GM18508 (cell line): ENCODE measurements at regions not wholly inside any gene's neighbourhood (a gene's known extent, or its start where the extent isn't known, plus 50 kb on each side); places are given as distances from the start of the nearest gene placed in this dataset.

Source experiments
- ATAC-seq: cut with Tn5 transposase; IDR thresholded peaks from one replicate; pipeline ENCODE4 v1.9.1; 2021; ENCODE audit warnings: moderate number of reproducible peaks; ENCODE audit not compliant: insufficient read depth, unreplicated experiment

DNA sequence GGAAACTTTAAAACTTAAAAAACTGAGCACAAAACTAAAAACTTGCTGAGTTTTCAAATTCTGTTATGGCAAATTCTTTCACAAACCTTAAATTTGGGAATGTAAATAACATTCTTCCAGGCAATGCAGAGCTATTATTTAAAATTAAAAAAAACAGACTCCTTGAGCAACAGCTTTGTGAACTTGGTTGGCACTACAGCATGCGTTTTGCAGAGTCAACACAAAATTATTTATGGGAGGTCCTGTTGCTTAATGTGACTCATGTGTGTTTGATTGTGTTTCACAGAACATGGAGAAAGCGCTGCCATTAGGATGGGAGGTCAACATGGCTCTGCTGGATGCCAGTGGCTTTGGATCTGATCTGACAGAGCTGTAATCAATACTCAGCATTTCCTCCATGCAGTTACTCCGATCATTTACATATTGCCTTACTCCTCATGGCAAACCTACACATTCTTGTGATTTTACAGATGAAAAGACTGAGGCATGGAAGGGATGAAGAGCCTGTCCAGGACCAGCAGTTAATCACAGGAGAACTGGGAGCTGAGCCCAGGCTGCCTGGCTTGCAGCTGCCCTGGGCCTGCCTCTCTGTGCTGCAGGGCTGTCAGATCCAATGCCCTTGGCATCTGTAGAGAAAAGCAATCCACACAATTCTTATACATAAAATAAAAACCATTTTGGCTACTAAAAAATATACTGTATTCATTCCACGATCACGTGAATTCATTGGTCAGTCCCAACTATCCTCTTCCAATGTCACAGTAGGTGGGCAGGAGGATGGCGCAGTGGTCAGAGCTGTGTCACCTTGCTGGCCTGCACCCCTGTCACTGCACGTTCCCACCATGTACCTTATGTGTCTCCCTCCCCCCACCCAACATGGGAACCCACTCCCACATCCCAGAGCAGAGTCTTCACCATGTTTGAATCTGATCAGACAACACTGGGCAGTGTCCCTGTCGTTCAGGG lies 200.9 kb downstream of the CXCL12 start:
- no peak for ATAC-seq

DNA sequence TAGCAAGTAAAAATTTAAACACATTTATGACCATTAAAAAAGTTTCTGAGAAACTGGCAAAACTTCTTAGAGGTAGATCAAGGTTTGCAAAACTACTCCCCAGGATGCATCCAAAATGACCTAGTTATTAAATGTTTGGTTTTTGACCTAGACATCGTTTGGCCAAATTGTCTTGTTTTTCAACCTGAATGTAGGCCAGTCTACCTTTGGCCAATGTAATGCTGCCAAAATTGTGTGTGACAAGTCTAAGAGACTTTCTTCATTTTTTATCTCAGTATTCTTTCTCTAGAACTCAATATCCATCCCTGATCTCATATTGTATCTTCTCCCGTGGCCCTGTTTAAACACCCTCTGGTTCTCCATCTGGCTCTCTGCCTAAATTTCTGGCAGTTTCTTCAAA lies 202.0 kb downstream of the CXCL12 start:
- no peak for ATAC-seq

DNA sequence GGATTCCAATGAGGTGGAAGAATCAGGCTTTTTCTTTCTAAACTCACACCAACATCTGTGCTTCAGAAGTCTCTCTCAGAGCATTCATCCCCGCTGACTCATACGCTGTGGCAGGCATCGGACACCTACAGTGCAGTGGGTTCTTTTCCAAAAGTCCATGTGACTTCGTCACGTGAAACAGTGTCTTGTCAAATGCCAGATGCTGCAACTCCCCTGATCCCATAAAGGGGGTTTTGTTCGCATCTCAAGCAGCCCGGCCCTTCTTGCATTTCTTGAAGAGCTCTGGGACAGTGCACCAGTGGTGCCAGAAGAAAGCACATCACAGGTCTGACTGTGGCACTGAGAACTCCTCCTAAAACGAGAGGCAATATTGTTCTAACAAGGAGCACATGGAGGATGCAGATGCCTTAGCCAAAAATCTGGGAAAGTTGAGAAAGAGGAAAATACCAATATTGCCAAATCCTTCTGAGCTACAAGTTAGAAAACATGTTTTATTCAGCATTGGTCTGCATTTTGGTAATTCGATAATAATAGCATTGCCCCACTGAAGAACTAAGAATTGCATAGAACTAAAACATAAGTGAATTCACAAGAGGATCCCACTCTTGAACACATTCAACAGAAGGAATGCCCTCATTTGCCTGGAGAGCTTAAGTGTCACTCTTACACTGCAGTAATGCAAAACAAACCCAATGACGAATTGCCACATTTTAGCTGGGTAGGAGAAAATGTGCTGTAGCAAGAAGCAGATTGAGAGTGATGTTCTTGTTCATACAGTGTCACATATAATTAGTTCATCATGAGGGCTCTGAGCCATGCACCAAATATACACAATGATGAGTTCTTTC lies 204.4 kb downstream of the CXCL12 start:
- ATAC-seq, result no peak

DNA sequence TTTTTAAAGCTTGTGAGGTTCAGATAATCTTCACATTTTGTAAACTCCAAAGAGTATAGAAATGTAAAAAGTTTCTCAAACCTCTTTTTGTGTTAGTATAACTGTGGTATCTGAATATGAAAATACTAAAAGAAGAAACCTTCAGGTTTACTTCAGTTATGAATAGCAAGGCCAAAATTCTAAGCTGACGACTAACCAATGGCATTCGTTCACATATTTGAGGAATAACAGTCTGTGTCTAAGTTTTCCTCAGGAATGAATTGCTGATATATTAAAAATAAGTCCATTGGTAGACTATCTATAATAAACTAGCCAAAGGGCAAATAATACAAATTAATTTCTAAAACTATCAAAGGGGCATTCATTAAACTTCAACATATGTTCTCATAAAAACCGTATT lies 206.0 kb downstream of the CXCL12 start:
- no peak for ATAC-seq

DNA sequence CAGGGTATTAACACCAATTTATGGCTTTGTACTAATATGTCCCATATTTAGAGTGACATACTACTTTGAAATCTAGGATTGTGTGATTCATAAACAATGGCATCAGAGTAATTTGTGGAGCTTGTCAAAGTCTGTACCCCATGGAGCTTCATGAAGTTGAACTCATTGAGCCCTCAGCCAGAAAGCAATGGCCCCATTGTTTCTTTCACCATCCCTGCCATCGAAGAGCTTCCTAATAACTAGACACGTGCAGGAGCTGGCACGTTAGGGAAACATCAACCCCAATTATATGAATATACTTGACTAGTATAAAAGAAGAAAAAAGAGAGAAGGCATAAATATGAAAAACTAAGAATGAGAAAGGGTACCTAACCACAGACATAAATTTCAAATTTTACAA lies 206.6 kb downstream of the CXCL12 start:
- ATAC-seq, result no peak

DNA sequence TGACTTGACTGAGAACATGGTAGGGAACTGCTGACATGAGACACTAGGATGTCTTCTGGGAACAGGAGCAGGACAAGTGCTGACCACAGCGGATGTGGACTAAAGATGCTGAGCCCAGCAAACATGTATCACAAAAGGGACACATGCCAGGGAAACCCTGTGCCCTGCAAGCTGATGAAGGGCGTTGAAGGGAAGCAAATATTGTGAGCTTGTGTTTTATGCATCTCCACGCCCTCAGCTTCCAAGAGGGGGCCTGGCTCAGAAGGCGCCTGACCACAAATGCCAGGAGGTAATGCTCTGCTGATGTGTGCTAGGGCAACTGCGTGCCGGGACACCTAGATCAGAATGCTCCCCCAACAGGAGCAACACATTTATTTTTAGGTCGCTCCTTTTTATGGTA lies 207.3 kb downstream of the CXCL12 start:
- no peak for ATAC-seq

DNA sequence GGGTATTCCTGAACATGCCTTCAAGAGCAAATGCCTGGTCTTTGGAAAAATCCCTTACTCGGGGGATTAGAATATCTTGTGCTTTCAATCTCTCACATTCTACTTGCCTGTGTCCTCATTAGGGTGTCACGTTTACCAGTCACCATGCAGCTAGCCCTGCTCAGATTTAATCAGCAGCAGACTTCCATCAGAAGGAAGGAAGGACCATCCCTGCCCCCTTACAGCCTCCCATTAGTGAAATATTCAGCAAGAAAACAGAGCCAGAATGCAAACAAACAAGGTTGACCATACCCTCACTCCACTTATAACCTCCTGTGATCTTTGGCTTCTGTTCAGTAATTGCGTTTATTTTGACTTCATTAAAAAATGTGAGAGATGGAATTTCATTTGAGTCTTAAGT lies 208.6 kb downstream of the CXCL12 start:
- no peak for ATAC-seq

DNA sequence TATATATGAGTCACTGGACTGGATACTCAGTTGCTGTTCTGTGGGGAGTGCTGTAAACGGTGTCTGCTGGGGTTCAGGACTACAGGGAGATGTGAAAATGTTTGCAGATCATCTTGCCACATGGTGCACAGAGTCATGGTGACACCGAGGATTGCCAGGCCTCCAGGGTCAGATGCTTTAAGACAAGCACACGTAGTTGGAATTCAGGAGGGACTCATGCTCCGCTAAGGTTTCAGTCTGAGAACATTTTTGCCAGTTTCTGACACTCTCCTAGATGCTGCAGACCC lies 211.3 kb downstream of the CXCL12 start:
- no peak for ATAC-seq

DNA sequence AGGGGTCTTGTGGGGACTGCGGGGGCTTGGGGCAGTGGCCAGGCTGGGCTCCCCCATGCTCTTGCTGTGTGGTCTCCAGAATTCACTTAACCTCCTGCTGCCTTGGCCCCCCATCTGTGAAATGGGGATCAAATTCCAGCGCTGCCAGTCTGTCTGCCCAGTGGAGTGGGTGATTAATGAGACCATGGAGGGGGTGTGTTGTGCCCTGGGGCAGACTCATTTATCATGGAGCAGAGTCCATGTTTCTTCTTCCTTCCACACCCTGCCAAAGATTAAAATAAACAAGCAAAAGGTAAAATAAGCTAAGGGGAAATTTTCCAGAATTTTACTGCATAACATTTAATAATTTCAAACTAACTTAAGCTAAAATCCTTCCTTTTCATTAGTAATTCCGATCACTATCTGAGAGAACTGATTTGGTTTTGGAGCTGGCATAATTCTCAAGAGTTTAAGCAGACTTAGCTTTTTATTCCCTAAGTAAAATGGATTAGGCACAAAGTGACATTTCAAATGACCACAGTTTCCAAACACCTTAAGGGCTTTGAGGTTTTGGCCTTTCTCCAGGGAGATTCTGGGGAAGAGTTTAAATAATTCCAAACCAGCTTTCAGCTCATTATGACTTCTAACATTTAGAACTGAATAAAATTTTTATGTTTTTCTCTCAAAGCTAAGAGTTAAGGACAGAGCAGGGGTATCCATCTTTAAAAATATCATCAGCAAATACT lies 211.9 kb downstream of the CXCL12 start:
- ATAC-seq, result no peak

DNA sequence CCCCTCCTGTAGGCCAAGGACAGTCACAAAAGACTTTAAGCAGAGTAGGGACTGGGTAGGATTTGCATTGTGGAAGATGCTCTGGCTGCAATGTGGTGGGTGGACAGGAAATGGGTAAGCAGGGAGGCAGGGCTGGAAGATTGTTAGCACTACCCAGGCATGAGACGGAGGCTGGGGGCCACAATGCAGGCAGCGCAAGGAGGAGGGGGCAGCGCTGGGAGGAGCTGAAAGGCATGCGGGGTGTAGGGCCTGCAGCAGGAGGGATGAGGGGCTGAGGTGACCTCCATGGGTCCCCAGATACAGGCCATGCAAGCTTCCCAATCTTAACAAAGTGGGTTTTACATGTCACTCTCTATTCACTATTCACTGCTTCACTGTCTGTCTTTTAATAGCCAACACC lies 213.1 kb downstream of the CXCL12 start:
- no peak for ATAC-seq

DNA sequence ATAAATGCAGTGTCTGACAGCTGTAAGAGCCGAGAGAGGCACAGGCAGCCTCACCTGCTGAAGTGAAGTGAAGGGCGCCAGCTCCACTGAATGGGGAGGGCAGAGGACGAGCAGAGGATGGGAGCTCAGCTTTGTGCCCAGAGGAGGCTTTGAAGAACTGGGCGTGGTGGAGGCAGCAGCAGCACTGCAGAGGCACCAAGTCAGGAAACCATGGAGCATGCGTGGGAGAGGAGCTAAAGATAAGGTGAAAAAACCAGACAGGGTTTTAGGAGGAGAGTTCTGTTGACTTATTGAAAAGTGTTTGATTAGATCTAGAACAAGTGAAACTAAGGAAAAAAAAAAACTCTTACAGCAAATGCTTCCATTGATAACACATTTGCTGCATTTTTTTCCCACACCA lies 216.4 kb downstream of the CXCL12 start:
- ATAC-seq, result no peak

DNA sequence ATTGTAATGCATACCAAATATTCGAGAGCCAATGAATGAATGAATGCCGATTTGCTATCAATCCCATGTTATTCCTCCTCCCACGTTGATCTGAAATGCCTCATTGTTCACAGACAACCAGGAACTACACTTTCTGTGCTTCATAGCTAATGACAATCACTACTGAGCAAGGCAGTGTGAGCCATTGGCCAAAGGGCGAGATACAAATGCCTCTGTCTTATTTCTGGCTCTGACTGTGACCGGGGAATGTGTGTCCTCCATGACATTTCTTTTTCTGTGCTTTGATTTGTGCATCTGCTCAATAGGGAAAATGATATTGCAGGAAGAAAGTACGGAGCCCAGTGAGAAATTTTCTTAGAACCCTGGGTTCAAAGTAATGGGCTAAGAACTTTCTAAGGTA lies 217.1 kb downstream of the CXCL12 start:
- ATAC-seq, result no peak

DNA sequence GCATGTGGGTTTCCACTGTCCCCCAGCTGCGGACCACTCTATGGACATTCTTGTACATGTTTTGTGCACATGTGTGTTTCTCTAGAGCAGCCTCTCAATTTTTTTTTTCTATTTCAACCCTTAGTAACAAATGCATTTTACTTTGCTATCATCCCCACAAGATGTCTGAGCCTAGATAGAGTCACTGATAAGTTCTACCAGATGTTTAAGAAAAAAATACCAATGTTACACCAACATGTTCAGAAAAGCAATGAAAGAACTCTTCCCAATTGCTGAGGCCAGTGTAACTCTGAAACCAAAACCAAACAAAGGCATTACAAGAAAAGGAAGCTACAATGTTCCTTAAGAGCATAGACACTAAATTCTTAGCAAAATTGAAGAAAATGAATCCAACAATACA lies 218.5 kb downstream of the CXCL12 start:
- no peak for ATAC-seq

DNA sequence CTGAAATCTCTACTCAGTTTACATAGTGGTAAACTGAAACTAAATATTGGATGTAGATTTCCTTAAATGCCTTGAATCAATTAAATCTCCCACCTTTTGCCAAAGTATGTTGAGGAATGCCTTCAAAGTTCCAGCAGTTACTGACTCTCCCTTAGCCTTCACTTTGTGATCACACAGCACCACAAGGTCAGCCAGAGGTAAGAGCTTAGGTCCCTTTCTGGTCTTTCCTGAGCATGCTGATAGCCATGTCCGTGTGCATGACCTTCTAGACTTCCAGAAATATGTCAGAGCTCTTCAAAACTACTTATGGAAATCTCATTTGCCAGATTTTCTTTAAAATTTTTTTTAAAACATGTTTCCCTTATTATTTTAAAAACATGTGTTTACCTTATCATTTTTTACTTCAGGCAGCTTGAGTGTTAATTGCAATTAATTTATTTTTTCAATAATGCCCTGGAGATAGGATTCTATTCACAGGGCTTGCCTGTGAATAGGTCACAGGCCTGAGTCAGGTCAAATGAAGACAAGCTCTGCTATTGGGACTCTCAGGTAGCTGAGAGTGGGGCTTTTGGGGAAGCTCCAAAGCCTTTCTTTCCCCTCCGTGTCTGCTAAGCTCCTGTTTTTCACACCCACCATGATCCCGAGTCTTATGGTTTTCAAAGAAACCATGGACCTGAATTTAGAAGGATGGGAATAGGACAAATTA lies 220.5 kb downstream of the CXCL12 start:
- no peak for ATAC-seq

DNA sequence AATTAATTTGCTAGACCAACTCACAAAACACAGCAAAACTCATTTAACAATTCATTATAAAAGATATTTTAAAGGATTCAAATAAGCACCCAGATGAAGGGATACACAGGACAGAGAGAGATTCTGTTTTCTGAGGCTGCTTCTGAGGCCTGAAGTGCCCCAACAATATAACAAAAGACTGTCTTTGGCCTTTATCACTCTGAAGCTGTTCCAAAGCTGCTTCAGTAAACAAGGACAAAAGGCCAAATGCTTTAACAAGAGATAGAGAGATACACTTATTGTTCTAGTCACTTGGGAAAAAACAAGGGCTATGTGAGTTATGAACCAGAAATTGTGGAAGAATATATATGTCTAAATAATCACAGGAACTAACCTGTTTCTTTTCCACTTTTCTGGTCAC lies 223.7 kb downstream of the CXCL12 start:
- ATAC-seq, result no peak

DNA sequence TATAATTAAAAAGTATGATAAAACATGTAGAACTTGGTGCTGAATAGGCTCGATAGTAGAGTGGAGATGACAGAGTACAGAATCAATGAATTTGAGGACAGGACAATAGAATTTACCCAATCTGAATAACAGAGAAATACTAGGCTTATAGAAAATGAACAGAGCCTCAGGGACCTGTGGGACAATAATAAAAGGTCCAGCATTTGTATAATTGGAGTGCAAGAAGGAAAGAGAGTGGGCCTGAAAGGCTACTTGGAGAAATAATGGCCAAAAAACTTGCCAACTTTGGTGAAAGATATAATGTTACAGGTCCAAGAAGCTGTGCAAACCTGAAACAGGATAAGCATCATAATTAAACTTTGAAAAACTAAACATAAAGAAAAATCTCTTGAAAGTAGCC lies 227.3 kb downstream of the CXCL12 start:
- no peak for ATAC-seq

DNA sequence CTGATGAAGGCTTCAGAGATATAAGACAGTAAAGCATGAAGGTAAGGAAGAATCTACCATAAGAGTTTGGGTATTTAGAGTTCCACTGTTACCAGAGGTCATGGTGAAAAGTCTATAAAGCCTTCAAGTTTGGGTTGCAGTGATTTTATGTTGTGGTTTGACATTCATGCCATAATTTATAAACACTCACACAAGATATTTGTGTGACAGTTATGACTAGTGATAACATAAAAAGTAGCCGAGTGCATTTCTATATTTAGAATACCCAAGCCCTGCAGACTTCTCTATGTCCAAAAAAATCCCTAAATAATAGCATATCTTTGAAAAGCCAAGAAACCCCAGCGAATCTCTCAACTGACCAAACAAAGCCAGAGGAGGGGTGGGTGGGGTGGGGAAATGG lies 229.9 kb downstream of the CXCL12 start:
- no peak for ATAC-seq

DNA sequence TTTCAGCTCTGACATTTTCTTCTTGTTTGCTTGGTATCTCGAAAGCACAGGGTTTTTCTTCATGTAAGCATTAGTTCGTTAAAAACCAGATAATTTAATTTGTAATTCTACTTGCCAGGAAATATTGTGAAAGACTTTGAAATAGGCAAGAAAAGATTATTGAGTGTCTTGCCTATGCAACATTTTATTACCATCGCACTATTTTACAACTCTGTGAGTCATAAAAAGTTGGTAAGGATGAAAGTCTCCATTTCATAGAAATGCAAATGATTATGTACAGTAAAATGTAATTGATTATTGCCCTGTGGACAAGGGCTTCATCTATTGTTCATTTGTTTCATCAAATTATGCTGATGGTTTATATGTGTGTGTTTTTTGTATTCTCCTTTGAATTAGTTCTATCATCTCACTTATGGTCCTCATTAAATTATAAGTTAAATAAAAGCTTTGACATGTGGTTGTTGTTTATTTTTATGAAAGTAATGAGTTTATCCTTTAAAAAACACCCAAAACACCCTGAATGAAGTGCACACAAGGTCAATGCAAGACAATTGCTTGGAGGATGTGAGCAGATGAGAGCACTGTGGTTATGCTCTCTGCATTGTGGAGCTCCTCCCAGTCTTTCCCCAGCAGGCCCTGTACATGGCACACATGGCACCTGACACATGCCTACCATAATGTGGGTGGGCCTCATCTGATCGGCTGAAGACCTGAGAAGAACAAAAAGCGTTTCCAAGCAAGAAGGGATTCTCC lies 230.8 kb downstream of the CXCL12 start:
- ATAC-seq, result no peak

DNA sequence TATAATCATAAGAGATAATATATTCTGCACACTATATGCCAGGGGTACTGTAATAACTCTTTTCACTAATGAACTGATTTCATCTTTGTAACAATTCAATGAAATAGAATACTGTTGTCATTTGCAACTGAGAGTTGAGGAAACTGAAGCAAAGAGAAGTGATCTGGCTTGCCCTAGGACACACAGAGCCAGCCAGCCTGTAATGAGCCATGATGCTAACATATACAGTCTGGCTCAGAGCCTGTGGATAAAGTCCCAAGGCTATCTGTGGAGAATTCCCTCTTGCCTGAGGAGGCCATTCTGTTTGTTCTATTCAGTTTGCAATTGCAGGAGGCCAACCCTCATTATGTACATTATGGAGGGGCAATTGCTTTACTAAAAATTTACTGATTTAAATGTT lies 241.3 kb downstream of the CXCL12 start:
- ATAC-seq, result no peak
